Neural cell (in vitro differentiated cells): ENCODE measurements at regions not wholly inside any gene's neighbourhood (a gene's known extent, or its start where the extent isn't known, plus 50 kb on each side); places are given as distances from the start of the nearest gene placed in this dataset.

Experiments used
- EP300 ChIP-seq: fragments of 450-650 bp; conservative IDR thresholded peaks from 2 replicates; pipeline ENCODE4 v1.6.1; 2014; ENCODE audit warnings: antibody characterized with exemption, mild to moderate bottlenecking, moderate library complexity; ENCODE audit not compliant: poor library complexity, severe bottlenecking
- EZH2 ChIP-seq: fragments of 200-600, 300-800 bp; shearing (Covaris generic), sonication (generic); IDR thresholded peaks from 2 replicates; pipeline ENCODE4 v1.6.1; 2014; ENCODE audit warnings: antibody characterized with exemption, low read length, borderline replicate concordance, mild to moderate bottlenecking; ENCODE audit not compliant: insufficient read depth, poor library complexity, severe bottlenecking
- POLR2AphosphoS5 ChIP-seq: IDR thresholded peaks from 2 replicates; pipeline ENCODE4 v1.6.1; 2012
- RAD21 ChIP-seq: fragments of 450-650 bp; conservative IDR thresholded peaks from 2 replicates; pipeline ENCODE4 v1.6.1; 2014; ENCODE audit warnings: antibody characterized with exemption, mild to moderate bottlenecking, moderate library complexity
- TF ChIP-seq, protein P1 (sequence below): fragments of 450-650 bp; IDR thresholded peaks from 2 replicates; pipeline ENCODE4 v1.5.1; 2014; ENCODE audit warnings: antibody characterized with exemption, mild to moderate bottlenecking, moderate library complexity; ENCODE audit not compliant: poor library complexity, severe bottlenecking

GRCh38 chr10:61000769-61001730 is 57.1 kb upstream of the RHOBTB1 start:
- peak; percentile 14 for TF ChIP-seq RAD21
- TF ChIP-seq, protein P1, sequence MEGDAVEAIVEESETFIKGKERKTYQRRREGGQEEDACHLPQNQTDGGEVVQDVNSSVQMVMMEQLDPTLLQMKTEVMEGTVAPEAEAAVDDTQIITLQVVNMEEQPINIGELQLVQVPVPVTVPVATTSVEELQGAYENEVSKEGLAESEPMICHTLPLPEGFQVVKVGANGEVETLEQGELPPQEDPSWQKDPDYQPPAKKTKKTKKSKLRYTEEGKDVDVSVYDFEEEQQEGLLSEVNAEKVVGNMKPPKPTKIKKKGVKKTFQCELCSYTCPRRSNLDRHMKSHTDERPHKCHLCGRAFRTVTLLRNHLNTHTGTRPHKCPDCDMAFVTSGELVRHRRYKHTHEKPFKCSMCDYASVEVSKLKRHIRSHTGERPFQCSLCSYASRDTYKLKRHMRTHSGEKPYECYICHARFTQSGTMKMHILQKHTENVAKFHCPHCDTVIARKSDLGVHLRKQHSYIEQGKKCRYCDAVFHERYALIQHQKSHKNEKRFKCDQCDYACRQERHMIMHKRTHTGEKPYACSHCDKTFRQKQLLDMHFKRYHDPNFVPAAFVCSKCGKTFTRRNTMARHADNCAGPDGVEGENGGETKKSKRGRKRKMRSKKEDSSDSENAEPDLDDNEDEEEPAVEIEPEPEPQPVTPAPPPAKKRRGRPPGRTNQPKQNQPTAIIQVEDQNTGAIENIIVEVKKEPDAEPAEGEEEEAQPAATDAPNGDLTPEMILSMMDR: no peak
- TF ChIP-seq EP300: no peak
- no peak for TF ChIP-seq EZH2
- TF ChIP-seq POLR2AphosphoS5: no peak
